ENCODE measurements at regions not wholly inside any gene's neighbourhood (a gene's known extent, or its start where the extent isn't known, plus 50 kb on each side); places are given as distances from the start of the nearest gene placed in this dataset.
A peak's percentile ranks its signal among the peaks of the same experiment; 100 is the strongest.

DNA sequence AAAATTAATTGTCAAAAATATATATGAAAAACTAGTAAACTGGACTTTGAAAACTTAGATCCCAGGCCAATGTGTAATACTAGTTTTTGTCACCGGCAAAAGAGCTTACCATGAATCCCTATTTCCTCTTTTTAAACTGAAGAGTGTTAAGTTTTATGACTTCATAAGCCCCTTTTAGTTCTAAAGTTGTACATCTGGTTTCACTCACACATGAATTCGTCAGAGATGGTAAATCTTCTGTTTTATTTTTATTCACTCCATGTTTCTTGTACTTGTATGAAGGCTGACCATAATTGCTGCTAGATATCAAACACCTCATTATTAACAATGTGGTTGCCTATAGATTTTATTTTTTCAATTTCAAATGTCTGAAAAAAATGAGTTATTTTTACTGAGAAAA is 827.9 kb downstream of the PCDH7 start:
- no peak for DNase-seq

DNA sequence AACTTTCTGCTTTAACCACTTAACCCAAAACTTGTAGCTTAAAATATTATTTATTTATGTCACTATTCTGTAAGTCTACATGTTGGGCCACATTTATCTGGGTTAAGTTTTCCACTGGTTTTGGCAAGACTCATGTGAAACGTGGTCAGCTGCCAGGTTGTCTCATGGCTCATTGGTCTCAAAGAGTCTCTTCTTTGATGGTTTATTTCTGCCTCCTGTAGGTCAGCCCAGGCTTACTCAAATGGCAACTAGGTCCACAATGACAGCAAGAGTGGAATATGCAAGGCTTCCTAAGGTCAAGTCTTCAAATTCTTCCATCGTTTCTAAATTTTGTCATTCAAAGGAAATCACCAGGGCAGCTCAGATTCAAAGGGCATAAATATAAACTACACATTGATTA is 828.7 kb downstream of the PCDH7 start:
- DNase-seq: no peak

DNA sequence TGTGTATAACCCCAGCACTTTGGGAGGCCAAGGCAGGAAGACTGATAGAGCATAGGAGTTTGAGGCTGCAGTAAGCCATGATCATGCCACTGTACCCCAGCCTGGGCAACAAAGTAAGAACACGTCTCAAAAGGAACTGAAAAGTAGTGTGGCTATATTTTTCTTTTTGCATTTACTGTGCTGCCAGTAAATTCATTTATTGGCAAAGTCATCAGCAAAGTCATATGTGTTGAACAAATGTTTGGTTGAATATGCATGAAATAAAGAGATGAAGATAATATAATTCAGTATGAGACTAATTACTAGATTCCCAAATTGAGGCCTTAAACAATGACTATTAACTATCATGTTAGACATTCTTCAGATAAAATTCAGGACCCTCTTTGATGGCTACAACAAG is 829.1 kb downstream of the PCDH7 start:
- DNase-seq: no peak

DNA sequence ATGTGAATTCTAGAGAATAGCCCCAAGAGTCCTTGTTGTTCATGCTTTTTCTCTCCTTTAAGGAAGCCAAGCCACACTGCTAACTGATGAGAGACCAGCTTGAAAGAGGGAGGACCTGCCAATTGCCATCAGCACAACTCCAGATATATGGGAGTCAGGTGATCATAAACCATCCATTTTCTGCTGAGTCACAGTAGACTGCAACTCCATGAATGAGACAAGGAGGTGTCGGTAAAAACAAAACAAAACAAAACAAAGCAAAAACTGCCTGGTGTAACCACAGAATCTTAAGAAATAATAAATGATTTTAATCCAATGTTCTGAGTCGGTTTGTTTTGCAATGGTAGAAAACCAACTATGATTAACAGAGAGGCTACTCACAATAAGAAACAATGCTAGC is 837.3 kb downstream of the PCDH7 start:
- no peak for DNase-seq

DNA sequence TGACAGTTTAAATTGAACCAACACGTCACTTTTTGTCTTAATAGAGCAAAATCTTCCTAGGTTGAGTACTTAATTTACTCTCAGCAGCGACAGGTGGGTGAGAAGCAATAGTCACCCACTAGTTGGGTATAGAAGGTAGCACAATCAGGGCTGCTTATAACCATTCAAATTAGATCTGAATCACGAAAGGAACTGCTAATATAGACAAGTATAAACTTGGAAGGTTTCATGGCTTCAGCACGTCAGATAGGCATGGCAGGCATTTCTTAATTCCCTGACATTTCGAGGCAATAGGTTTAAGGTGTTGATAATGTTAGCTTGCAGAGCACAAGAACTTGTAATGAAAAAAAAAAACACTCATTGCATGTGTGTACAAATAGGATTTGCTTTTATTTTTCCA is 853.4 kb downstream of the PCDH7 start:
- no peak for DNase-seq

DNA sequence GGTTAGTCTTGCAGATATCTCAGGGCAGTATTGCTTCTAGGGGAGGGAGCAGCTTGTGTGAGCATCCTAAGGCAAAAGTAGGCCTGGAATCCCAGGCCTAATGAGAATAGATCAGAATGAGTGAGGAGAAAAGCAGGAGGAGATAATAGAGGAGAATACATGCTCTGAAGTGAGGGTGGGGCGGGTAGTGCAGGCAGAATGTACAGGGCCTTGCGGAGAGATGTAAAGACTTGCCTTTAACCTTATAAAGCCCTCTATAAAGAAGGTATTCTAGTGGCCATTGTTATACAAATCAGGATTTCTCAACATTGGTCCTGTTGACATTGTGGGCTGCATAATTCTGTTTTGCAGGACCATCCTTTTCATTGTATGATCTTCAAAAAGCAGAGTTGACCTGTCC is 855.3 kb downstream of the PCDH7 start:
- no peak for DNase-seq

DNA sequence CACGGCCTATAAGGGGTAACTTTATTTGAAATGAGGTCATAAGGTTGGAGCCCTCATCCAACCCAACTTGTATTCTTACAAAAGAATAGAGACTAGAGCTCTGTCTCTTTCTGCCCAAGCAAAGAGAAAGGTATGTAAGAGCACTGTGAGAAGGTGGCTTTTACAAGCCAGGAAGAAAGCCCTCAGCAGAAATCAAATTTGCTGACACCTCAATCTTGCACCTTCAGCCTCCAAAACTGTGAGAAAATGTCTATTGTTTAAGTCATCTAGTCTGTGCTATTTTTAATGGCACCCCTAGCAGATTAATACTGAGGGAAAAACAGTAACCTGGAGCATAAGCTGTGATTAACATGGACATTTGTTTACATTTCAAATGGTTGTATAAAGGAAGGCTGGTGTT is 860.7 kb downstream of the PCDH7 start:
- DNase-seq: no peak

DNA sequence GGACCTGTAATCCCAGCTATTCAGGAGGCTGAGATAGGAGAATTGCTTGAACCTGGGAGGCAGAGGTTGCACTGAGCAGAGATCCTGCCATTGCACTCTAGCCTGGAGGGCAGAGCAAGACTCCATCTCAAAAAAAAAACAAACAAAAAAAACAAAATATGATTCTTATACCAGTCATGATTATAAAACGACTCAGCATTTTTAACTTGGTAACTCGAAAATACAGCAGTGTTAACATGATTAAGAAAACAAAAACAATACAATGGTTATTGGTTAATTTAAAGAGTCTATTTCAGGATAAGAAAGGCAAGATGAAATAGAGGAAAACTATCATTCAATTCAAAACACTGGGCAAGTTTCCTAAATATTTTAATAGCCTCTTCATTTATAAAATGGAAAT is 865.3 kb downstream of the PCDH7 start:
- DNase-seq: no peak

DNA sequence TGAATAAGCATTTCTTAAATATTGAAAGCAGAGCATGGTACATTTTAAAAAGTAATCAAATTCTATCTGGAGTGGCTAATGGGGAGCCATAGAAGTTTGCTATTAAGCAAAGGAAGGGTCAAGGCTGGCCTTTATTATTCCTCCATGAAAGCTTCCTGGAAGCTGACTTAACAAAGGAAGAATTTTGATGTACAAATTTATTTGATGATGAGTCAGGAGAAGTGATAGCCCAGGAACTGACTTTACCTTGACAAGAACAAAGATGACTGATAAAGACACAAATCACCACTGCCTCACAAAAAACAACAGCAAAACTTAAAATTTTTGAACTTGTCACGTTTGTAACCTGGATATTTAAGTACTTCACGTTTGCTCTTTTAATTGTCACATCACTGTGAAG is 872.1 kb downstream of the PCDH7 start:
- no peak for DNase-seq

DNA sequence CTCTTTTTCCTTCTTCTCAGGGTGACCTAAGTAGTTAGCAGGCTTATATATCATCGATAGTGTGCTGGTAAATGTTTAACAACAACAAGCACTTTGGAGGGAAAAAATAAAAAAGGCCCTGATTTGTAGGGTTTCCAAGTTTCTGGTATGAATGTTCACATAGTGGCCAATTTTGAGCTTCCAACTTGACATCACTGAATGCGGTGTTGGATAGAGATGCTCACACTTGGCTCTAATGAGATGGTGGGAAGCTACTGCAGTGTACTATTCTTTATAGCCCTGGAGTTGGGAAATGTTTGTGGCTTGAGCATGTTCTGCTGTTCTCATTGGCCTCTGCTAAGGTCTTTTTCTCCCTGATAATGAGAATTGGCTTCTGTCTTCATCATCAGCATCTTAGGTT is 875.3 kb downstream of the PCDH7 start:
- DNase-seq: no peak

DNA sequence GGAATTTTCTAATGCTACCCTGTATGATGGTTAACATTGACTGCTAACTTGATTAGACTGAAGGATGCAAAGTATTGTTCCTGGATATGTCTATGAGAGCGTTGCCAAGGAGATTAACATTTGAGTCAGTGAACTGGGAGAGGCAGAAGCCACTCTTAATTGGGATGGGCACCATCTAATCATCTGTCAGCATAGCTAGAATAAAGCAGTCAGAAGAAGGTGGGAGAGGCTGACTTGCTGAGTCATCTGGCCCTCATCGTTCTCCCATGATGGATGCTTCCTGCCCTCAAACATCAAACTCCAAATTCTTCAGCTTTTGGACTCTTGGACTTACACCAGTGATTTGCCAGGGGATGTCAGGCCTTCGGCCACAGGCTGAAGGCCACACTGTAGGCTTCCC is 878.5 kb downstream of the PCDH7 start:
- no peak for DNase-seq

DNA sequence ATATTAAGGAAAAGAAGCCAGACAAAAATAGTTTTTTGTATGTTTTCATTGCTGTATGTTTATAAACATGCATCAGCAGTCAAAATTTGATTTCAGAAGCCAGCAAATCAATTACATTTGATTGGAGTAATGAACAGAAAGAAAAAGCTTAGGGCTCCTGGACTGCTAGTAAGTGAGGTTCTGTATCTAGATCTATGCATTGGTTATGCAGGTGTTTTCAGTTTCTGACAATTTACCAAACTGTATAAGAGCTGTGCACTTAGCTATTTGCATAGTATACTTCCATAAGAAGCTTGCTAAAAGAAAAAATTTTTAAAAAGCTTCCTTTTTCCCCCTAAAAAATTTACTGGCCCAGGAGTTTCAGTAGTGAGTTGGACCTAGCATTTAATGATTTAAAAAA is 881.6 kb downstream of the PCDH7 start:
- DNase-seq: no peak

DNA sequence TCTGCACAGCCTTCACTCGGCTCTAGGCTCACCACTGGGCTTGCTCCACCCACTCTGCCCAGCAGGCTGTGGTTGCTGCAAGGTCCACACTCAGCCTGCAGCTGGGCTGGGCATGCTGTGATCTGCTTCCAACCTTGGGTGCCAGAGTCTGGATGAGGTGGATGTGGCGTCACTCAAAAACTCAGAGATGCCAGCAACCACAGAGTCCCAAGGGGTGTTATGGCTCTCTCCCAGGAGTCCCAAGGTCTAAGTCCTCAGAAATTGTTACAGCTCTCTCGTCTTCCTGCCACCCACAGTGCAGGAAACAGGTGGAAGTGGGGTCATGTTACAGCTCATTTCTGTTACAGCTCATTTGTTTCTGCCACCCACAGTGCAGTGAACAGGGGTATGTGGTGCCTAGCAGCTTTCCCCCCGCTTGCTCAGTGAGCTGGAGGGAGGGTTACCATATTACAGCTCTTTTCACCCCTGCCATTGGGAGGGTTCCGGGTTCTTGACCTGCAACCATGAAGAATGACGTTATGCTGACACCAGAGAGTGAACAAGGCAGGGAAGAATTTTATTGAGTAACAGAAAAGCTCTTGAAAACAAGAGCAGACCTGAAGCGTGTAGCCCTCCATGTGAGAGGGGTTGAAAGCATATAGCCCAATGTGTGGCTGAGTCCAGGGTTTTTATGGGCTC is 893.9 kb downstream of the PCDH7 start:
- DNase-seq: peak; percentile 50

DNA sequence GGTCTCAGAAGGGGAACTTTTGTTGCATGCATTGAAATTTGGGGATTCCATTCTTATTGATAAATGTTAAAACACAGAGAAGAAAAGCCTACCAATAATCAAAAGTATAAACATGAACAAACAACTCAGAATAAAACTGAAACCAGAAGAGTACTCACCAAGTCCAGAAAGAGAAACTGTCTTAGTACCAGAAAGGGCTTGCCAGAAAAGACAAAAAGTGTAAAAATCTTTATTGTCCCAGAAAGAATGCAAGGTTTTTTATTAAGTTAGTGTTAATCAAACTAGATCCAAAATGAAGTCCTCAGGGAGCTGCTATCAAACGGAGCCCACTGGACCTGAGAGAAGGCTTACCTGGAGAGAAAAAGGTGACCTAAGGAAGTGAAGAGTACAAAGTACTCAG is 897.5 kb downstream of the PCDH7 start:
- no peak for DNase-seq

DNA sequence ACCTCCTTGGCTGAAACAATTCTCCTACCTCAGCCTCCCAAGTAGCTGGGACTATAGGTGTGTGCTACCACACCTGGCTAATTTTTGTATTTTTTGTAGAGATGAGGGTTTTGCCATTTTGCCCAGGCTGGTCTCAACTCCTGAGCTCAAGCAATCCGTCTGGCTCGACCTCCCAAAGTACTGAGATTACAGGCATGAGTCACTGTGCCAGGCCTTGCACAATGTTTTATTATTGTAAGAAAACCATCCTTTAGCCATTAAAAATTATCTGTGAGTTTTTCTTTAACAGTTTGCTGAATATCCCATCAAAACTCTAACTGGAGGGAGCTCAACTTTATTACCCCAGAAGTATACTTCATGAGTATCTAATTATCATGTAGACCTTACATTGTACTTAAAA is 900.3 kb downstream of the PCDH7 start:
- no peak for DNase-seq

DNA sequence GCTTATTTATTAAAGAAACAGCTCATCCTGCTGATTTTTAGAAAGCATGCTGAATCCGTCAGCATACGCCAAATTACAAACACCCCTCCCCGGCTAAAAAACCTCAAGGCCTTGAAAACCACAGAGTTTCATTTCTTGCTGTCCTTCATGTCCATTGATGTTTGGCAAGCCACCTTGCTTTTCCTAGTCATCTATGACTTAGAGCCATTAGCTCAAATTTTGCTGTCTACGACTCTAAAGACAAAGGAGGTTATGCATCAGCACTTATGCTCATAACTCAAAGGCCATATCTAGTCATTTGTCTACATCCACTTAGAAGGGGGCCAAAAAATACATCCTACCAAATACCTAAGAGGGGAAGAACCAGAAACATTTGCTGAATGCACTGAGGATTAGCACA is 925.1 kb downstream of the PCDH7 start:
- no peak for DNase-seq

DNA sequence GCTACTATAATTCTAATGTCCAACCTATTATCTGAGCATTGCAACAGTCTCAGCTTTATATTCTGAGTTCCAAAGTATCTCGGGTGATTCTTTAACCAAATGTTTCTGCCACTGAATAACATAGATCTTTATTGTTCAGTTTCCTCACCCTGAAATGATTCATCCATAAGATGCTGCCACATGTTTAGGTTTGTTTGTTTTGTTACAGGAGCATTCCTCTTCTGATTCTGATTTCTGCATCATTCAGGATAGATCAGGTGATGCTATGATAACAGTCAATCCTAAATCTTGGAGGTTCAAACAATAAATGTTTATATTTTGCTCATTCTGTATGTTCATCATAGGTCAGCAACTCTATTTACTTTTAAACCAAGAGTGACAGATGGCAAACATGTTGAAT is 927.6 kb downstream of the PCDH7 start:
- DNase-seq: no peak

DNA sequence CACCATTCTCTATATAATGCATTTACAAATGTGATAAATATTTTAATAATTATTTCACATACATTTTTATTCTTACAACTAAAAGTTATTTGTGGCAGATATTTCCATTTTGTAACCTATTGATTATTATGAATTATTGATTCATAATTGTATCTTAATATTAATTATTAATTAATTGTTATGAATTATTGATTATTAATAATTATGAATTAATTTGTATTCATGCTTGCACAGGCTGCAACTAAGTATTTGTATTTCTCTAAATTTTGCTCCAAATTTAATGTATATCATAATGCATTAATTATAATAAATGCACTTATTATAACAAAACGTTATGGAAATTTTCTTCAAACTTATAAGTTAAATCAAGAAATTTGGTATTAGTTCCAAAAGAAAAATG is 929.7 kb downstream of the PCDH7 start:
- DNase-seq: no peak

DNA sequence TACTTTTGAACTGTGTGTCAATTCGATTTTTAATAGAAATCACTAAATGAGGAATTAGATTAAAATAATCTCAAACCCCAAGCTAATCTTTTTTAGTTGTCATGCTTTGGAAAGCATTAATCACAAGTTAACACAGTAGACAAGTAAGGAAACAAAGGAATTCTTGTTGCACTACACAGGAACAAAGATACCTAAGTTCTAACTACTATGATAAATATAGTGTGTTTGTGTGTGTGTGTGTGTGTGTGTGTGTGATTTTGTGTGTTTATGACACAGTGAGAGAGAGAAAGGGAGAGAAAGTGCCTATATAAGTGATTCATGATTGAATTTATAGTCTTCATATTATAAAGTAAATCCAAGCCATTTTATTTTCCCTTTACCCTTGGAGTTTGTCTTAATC is 931.4 kb downstream of the PCDH7 start:
- no peak for DNase-seq

DNA sequence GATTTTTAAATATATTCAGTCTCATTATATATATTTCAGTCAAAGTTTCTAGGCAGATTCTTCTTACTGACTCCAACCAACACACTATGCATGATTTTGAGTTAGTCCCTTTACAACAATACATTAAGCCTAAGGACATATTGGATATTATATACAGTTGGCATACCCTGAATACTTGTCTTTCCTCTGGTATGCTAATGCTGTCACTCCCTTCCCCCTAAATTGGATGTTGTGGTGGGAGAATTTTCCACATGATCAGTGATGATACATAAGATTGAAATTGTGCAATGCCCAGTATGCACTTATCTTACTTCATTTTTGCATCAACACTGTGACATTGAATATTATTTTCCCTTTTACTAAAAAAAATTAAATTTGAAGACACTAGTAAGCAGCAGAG is 935.2 kb downstream of the PCDH7 start:
- DNase-seq: no peak

DNA sequence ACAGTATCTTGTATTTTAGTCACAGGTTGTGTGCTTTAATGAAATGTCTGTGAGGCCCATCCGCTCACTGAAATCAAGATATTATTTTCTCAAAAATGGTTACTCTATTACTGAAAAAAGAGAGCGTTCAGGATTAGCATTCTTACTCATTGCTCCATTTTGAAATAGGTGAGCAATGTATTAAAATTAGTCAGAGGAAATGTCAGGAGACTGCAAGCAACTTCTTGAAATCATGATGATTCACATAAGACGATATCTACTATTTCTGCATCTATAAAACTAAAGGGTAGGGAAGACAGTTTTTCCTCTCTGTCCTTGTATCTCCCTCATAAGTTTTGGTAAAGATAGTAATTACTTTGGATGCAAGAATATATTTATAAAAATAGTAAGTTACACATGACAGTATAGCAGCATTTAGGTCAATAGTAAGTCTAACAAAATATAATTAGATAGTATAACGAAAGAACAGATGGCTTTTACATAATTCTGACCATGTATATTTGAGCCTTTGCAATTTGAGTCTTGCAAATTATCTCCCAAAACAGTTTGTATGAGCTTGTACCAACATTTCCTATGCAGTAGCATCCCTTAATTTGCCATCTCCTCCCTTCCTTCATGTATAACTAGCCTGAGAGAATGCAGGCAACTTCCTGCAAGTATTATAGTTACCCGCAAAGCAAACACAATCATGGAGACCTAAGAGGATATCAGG is 937.8 kb downstream of the PCDH7 start:
- DNase-seq: no peak

DNA sequence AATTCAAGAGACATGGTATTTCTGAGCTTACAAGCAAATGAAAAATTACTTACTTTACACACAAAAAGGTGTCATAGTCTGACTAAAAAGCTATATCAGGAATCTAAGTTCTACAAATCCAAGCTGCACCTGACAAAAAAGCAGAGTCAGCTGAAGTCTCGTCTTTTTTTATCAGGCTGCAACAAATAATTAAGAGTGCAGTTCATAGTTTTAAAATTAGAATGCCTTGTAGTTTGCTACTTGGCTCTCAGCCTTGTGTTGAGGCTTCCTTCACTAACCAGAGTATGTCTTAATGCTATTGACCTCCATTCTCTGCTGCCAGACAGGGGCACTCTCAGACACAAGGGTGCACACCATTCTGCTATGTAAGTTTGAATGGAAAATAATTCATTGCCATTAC is 940.7 kb downstream of the PCDH7 start:
- DNase-seq: no peak

DNA sequence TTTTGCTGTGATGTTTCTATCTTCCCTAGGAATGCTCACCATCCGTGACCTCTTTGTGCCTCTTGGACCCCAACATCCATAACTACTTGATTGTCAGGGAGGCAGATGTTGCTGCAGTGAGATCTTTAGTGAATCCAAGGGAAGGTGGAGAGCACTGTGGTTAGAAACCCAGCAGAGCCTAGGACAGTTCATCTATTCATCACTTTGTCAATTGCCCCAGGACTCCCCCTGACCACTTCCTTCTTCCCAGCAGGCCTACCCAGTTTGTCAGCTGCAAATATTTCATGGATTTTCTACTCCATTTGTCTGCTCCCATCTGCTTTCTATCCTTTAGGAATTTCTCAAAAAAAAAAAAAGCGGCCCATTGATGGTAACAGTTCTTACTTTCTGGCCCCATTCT is 942.8 kb downstream of the PCDH7 start:
- DNase-seq: no peak

DNA sequence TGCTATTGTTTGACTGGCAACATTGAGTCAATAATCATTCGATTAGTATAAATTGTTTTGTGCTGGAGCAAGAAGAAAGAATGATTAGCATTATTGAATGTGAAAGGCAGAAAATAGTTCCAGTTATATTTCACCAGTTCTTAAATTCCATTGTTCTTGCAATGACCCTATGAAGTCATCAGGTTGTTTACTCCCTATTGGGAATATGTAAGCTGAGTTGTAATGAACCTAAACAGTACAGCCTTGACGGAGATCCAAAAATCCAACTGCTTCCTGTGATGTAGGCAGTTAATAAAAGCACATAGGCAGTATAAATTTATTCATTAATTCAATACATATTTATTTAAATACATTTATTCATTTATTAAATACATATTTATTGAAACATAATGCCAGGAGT is 947.5 kb downstream of the PCDH7 start:
- no peak for DNase-seq

DNA sequence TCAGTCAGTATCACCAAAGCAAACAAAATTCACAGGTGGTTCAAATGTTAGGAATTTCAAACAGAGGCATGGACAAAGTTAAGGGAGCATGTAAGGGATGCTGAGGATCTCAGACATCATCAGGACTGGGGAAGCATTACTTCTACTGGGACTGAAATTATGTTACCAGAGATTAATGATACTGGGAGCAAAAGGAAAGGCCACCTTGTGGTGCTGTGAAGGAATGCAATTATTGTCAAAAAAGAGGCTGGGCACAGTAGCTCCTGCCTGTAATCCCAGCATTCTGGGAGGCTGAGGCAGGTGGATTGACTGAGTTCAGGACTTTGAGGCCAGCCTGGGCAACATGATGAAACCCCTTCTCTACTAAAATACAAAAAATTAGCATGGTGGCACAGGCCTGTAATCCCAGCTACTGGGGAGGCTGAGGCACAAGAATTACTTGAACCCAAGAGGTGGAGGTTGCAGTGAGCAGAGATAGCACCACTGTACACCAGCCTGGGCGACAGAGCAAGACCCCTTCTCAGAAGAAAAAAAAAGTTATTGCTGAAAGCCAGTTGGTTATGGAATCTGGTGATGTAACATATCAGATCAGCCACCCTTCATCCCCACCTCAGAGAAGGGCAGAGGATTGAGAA is 954.3 kb downstream of the PCDH7 start:
- peak; percentile 54 for DNase-seq

All from islet precursor cell (in vitro differentiated cells).